Activated CD4-positive, alpha-beta T cell treated with anti-CD3 and anti-CD28 coated beads for 36 hours (primary cell): ENCODE measurements at regions not wholly inside any gene's neighbourhood (a gene's known extent, or its start where the extent isn't known, plus 50 kb on each side); places are given as distances from the start of the nearest gene placed in this dataset.

Experiments
- ATAC-seq: fragments of 200-7000 bp; cut with Tn5 transposase; one replicate; pipeline ENCODE4 v1.10.0; 2021; ENCODE audit warnings: mild to moderate bottlenecking, moderate library complexity
- CTCF ChIA-PET: fragments of 350-600 bp; sonication (Branson Sonifier 250); formaldehyde crosslinking; loops from one replicate; lab custom pipeline; 2021; ENCODE audit warnings: antibody characterized with exemption; lab: Charles Lee
- POLR2A ChIA-PET: fragments of 350-600 bp; sonication (Branson Sonifier 250); formaldehyde crosslinking; loops from one replicate; lab custom pipeline; 2021; ENCODE audit warnings: antibody characterized with exemption, inconsistent platforms; lab: Charles Lee
- DNase-seq: peaks from one replicate; pipeline ENCODE4 v3.0.0-alpha.2; 2020
- H3K27ac Mint-ChIP-seq: one replicate; pipeline ENCODE4 v1.8.0; 2021; ENCODE audit warnings: mixed read lengths
- H3K27me3 Mint-ChIP-seq: one replicate; pipeline ENCODE4 v1.8.0; 2021; ENCODE audit warnings: mixed read lengths
- H3K36me3 Mint-ChIP-seq: one replicate; pipeline ENCODE4 v1.8.0; 2021; ENCODE audit warnings: low read depth, mixed read lengths
- H3K4me1 Mint-ChIP-seq: one replicate; pipeline ENCODE4 v1.8.0; 2021; ENCODE audit warnings: mixed read lengths
- H3K4me3 Mint-ChIP-seq: one replicate; pipeline ENCODE4 v1.8.0; 2021; ENCODE audit warnings: mild to moderate bottlenecking, moderate library complexity, mixed read lengths
- H3K9me3 Mint-ChIP-seq: one replicate; pipeline ENCODE4 v1.8.0; 2021; ENCODE audit warnings: low read depth, mixed read lengths
- intact Hi-C, 2 experiments: fragments of 100-400 bp; cut with DNase I in 1 of 2; cut with micrococcal nuclease in 1 of 2; formaldehyde crosslinking; loops; one replicate each; pipeline versions ENCODE4 v1.14.2 to v1.15.1; 2022 to 2024; cut with DNase I, micrococcal nuclease

DNA sequence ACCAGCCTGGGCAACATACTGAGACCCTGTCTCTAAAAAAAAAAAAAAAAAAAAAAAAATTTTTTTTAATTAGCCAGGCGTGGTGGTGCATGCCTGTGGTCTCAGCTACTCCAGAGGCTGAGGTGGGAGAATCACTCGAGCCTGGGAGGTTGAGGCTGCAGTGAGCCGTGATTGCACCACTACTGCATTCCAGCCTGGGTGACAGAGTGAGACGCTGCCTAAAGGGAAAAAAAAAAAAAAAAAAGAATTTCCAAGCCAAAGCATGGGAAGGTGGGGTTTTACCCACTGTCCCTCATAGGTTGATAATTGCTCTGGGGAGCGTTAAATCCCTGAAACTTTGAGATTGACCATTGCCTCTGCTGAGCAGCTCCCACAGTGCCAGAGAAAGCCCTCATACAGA is 427.5 kb downstream of the BCOR start:
- no peaks in the 10 kb centered on the region for H3K27me3 Mint-ChIP-seq
- POLR2A ChIA-PET: no interaction called here
- CTCF ChIA-PET: interaction anchor here (0.7 kb wide), 1 partner anchor 903 kb away, joined by 3 read pairs; no protein-coding TSS in a partner anchor
- H3K36me3 Mint-ChIP-seq: no peaks in the 10 kb centered on the region
- H3K4me1 Mint-ChIP-seq: no peaks in the 10 kb centered on the region
- H3K9me3 Mint-ChIP-seq: no peaks in the 10 kb centered on the region
- ATAC-seq (no peak), DNase-seq (no peak)
- H3K27ac Mint-ChIP-seq: no peak overlapping the region
- no peak overlapping the region for H3K4me3 Mint-ChIP-seq
- intact Hi-C loops: no loop called here

DNA sequence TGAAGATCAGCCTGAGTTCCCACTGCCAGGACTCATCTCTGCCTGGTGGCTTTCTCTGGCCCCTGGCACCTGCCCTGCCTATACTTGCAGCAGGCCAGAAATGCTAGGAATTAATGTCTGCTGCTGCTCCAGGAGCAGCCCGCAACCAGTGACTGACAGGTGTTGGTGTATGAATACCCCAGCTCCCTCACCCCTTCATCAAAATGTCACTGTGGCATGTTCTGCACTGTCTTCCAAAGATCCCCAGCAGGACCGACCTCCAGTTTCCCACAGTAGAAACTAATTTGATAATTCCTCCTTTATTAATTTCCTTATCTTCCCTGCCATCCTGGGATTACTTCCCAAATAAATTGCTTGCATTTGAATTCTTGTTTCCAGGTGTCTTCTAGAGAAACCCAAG is 425.4 kb downstream of the BCOR start:
- no peaks in the 10 kb centered on the region for H3K36me3 Mint-ChIP-seq
- ChIA-PET CTCF (no interaction called here), POLR2A (no interaction called here)
- H3K27ac Mint-ChIP-seq: no peak overlapping the region
- ATAC-seq: no peak
- no peaks in the 10 kb centered on the region for H3K27me3 Mint-ChIP-seq
- no peak overlapping the region for H3K4me3 Mint-ChIP-seq
- H3K4me1 Mint-ChIP-seq: no peaks in the 10 kb centered on the region
- no peak for DNase-seq
- intact Hi-C loops: no loop called here
- no peaks in the 10 kb centered on the region for H3K9me3 Mint-ChIP-seq

- Mint-ChIP-seq H3K36me3 (no peaks in the 10 kb centered on the region), H3K9me3 (no peaks in the 10 kb centered on the region), H3K27ac (no peak overlapping the region), H3K27me3 (no peaks in the 10 kb centered on the region), H3K4me3 (no peak overlapping the region), H3K4me1 (no peaks in the 10 kb centered on the region)
- intact Hi-C loops: no loop called here
- CTCF ChIA-PET: no interaction called here
- POLR2A ChIA-PET: no interaction called here
- DNase-seq (no peak), ATAC-seq (no peak)
These were observed 423.1 kb downstream of the BCOR start for GRCh38 chrX:39674490-39675161.

- Mint-ChIP-seq H3K27me3 (no peaks in the 10 kb centered on the region), H3K4me1 (no peaks in the 10 kb centered on the region), H3K9me3 (no peaks in the 10 kb centered on the region), H3K27ac (no peak overlapping the region), H3K36me3 (no peaks in the 10 kb centered on the region), H3K4me3 (no peak overlapping the region)
- DNase-seq: no peak
- ChIA-PET POLR2A (no interaction called here), CTCF (no interaction called here)
- ATAC-seq: no peak
- intact Hi-C loops: no loop called here
These were observed 422.6 kb downstream of the BCOR start for GRCh38 chrX:39675162-39675553.

DNA sequence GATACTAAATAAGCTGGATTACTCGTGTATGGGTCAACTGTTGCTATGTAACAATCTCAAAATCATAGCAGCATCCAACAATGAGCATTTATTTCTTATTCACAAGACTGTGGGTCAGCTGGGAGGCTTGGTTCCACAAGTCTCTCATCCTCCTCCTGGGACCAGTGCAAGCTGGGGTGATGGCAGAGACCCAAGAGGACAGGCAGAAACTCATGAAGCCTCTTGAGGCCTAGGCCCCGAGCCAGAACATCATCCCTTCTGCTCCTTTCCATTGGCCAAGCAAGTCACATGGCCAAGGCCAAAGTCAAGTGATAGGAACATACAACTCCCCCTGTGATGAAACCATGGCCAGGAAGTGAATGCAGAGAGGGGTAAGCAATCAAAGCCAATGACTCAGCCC is 422.1 kb downstream of the BCOR start:
- no peaks in the 10 kb centered on the region for H3K27me3 Mint-ChIP-seq
- H3K27ac Mint-ChIP-seq: no peak overlapping the region
- H3K4me3 Mint-ChIP-seq: no peak overlapping the region
- CTCF ChIA-PET: interaction anchor here (0.7 kb wide), 1 partner anchor 22 kb away, joined by 3 read pairs; no protein-coding TSS in a partner anchor
- DNase-seq (no peak), ATAC-seq (no peak)
- POLR2A ChIA-PET: no interaction called here
- intact Hi-C loops: no loop called here
- H3K4me1 Mint-ChIP-seq: no peaks in the 10 kb centered on the region
- no peaks in the 10 kb centered on the region for H3K36me3 Mint-ChIP-seq
- H3K9me3 Mint-ChIP-seq: no peaks in the 10 kb centered on the region

DNA sequence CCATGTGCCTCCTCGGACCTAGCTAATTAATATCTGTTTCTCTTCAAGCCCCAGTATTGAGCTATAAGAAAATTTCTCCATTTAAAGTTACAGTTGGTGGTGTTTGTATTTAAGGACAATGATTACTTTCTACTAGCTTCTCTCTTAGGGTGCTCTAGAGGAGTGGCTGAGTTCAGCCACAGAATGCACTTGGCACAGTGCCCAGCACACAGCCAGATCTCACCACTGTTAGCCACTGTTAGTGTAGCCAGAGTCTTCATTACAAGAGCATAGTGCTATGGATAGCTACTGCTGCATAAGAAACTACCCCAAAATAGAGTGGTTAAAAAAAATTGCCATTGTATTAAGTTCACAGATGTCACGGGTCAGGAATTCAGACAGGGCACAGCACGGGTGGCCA is 421.3 kb downstream of the BCOR start:
- H3K36me3 Mint-ChIP-seq: no peaks in the 10 kb centered on the region
- H3K4me3 Mint-ChIP-seq: no peak overlapping the region
- POLR2A ChIA-PET: no interaction called here
- intact Hi-C loops: no loop called here
- CTCF ChIA-PET: interaction anchor here (0.7 kb wide), 1 partner anchor 21 kb away, joined by 3 read pairs; no protein-coding TSS in a partner anchor
- H3K27ac Mint-ChIP-seq: no peak overlapping the region
- no peaks in the 10 kb centered on the region for H3K9me3 Mint-ChIP-seq
- DNase-seq (no peak), ATAC-seq (no peak)
- no peaks in the 10 kb centered on the region for H3K4me1 Mint-ChIP-seq
- peaks cover 2% of the 10 kb centered on the region for H3K27me3 Mint-ChIP-seq

DNA sequence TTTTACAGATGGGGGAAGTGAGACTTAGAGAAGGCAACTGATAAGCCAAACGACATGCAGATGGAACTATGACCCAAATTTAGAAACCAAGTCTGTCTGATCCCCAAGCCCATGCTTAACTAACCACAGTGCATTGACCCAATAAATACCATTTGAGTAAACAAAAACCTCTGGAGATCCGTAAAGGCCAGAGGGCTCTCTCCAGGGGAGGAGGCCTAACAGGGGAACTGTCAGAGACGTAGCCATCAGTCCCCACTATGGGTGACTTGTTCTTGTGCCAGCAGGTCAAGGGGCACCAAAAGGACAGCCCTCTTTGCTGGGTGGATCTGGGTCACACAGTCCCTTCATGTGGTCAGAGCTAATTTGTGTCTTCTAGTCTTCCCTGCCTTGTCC is 420.2 kb downstream of the BCOR start:
- CTCF ChIA-PET: no interaction called here
- H3K4me3 Mint-ChIP-seq: no peak overlapping the region
- H3K27me3 Mint-ChIP-seq: peaks cover 2% of the 10 kb centered on the region
- no peak for ATAC-seq
- no peak overlapping the region for H3K27ac Mint-ChIP-seq
- no peaks in the 10 kb centered on the region for H3K4me1 Mint-ChIP-seq
- POLR2A ChIA-PET: no interaction called here
- H3K9me3 Mint-ChIP-seq: no peaks in the 10 kb centered on the region
- intact Hi-C loops: no loop called here
- DNase-seq: no peak
- H3K36me3 Mint-ChIP-seq: no peaks in the 10 kb centered on the region

GRCh38 chrX:39677978-39678791 is 419.6 kb downstream of the BCOR start:
- Mint-ChIP-seq H3K27me3 (peaks cover 2% of the 10 kb centered on the region), H3K27ac (no peak overlapping the region), H3K9me3 (no peaks in the 10 kb centered on the region), H3K4me3 (no peak overlapping the region), H3K36me3 (no peaks in the 10 kb centered on the region), H3K4me1 (no peaks in the 10 kb centered on the region)
- ChIA-PET POLR2A (no interaction called here), CTCF (no interaction called here)
- ATAC-seq (no peak), DNase-seq (no peak)
- intact Hi-C loops: no loop called here

DNA sequence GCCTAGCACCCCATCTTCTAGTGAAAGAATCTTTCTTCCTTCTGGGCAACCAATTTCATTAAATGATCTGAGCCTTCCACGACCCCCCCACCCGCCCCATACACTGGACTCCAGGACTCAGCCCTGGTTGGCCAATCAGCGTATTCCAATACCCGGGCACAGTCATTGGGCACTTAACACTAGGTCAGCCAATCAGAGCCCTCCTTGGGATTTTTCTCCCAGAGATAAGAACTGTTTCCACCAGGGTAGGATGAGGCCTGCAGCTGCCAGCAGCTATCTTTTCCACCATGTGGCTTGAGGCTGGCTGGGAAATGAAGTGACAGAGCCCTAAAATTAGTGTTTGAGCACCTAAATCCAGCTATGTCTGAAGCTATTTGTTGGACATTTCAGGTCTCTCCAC is 418.8 kb downstream of the BCOR start:
- DNase-seq (no peak), ATAC-seq (no peak)
- intact Hi-C loops: no loop called here
- Mint-ChIP-seq H3K27me3 (peaks cover 2% of the 10 kb centered on the region), H3K4me1 (no peaks in the 10 kb centered on the region), H3K27ac (no peak overlapping the region), H3K36me3 (no peaks in the 10 kb centered on the region), H3K9me3 (no peaks in the 10 kb centered on the region), H3K4me3 (no peak overlapping the region)
- CTCF ChIA-PET: no interaction called here
- POLR2A ChIA-PET: no interaction called here

DNA sequence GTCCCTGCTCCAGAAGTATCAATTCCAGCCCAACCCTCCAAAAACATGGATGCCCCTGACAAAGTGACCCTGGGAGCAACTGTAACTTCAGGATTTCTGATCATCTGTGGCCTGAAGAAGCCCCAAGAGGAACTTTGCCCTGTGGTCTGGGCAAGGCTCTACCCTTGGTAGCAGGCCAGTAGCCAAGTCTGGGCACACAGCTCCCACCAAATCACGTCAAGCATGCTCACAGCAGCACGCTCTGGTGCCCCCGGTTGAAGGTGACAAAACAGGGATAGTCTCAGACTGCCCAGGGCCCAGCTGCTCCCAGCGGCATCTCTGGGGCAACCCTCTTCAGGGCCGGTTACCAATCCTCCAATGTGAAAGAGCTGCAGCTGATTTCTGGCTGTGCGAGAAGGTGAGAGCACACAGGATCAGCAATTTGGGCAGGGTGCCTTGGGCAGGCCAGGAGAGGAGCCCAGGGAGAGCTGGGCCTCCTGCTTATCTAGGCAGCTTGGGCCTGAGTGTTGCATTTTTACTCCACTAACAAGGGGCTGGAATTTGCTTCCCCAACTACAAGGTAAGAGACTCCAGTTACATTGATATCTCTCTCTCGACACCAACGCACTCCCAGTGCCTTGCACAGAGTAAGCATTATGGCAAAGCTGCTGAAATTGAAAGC is 418.1 kb downstream of the BCOR start:
- Mint-ChIP-seq H3K4me3 (no peak overlapping the region), H3K36me3 (no peaks in the 10 kb centered on the region), H3K27ac (no peak overlapping the region), H3K4me1 (no peaks in the 10 kb centered on the region), H3K27me3 (peaks cover 2% of the 10 kb centered on the region), H3K9me3 (no peaks in the 10 kb centered on the region)
- CTCF ChIA-PET: no interaction called here
- DNase-seq: no peak
- POLR2A ChIA-PET: no interaction called here
- no peak for ATAC-seq
- intact Hi-C loops: no loop called here

DNA sequence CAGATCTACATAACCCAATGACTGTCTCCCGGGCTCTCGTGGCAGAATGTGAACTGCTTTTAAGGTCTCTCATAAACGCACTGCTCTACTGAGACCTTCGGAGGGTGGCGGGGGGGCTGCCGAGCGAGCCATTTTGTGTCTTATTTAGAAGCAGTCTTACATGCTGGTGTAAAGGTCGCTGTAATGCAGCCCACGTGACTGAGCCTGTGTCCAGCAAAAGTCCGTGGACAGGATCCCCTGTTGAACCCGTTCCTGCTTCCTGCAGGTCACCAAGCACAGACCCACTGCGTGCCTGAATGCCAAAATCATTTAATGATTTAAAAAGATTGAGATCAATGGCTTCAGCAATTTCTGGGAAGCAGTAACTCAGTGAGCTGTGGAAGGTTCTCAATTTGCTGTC is 415.9 kb downstream of the BCOR start:
- ChIA-PET POLR2A (no interaction called here), CTCF (interaction anchor here (0.7 kb wide), 1 partner anchor 27 kb away, joined by 4 read pairs; no protein-coding TSS in a partner anchor)
- Mint-ChIP-seq H3K27ac (no peak overlapping the region), H3K4me1 (no peaks in the 10 kb centered on the region), H3K36me3 (no peaks in the 10 kb centered on the region), H3K27me3 (peaks cover 11% of the 10 kb centered on the region), H3K9me3 (no peaks in the 10 kb centered on the region), H3K4me3 (no peak overlapping the region)
- DNase-seq: no peak
- ATAC-seq: no peak
- intact Hi-C loops: no loop called here

GRCh38 chrX:39682778-39683177 is 415.0 kb downstream of the BCOR start:
- Mint-ChIP-seq H3K4me3 (no peak overlapping the region), H3K9me3 (no peaks in the 10 kb centered on the region), H3K4me1 (no peaks in the 10 kb centered on the region), H3K36me3 (no peaks in the 10 kb centered on the region), H3K27me3 (peaks cover 11% of the 10 kb centered on the region), H3K27ac (no peak overlapping the region)
- no peak for ATAC-seq
- ChIA-PET POLR2A (no interaction called here), CTCF (no interaction called here)
- no peak for DNase-seq
- intact Hi-C loops: no loop called here
